ENCODE measurements at regions not wholly inside any gene's neighbourhood (a gene's known extent, or its start where the extent isn't known, plus 50 kb on each side); places are given as distances from the start of the nearest gene placed in this dataset.

GRCh38 chr2:64214281-64215115 is 70.3 kb upstream of the PELI1 start:
- Histone ChIP-seq H3K9me3 (ENCODE audit: control insufficient read depth, low read length) (no peaks in the 10 kb centered on the region), H3K36me3 (ENCODE audit: control insufficient read depth, insufficient read depth, low read length) (no peaks in the 10 kb centered on the region), H3K4me3 (ENCODE audit: low read depth, low read length) (no peak overlapping the region), H3K27ac (peak overlapping the region; percentile 52), H3K4me1 (no peaks in the 10 kb centered on the region), H3K4me2 (ENCODE audit: low read length) (no peak overlapping the region), H2AFZ (peak overlapping the region; percentile 29), H3K27me3 (ENCODE audit: control insufficient read depth, insufficient read depth, low read length) (no peaks in the 10 kb centered on the region), H3K9ac (no peak overlapping the region), H3K79me2 (no peaks in the 10 kb centered on the region)
- TF ChIP-seq, protein P1, sequence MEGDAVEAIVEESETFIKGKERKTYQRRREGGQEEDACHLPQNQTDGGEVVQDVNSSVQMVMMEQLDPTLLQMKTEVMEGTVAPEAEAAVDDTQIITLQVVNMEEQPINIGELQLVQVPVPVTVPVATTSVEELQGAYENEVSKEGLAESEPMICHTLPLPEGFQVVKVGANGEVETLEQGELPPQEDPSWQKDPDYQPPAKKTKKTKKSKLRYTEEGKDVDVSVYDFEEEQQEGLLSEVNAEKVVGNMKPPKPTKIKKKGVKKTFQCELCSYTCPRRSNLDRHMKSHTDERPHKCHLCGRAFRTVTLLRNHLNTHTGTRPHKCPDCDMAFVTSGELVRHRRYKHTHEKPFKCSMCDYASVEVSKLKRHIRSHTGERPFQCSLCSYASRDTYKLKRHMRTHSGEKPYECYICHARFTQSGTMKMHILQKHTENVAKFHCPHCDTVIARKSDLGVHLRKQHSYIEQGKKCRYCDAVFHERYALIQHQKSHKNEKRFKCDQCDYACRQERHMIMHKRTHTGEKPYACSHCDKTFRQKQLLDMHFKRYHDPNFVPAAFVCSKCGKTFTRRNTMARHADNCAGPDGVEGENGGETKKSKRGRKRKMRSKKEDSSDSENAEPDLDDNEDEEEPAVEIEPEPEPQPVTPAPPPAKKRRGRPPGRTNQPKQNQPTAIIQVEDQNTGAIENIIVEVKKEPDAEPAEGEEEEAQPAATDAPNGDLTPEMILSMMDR (IDR thresholded peaks at IDR 0.05) = no peak

GRCh38 chr2:64217198-64217869 is 73.1 kb upstream of the PELI1 start:
- H3K79me2 ChIP-seq = no peaks in the 10 kb centered on the region

GRCh38 chr2:64218137-64218802 is 74.0 kb upstream of the PELI1 start:
- H3K36me3 ChIP-seq (ENCODE audit: control insufficient read depth, insufficient read depth, low read length) = no peaks in the 10 kb centered on the region
- H3K4me1 ChIP-seq = peaks cover 10% of the 10 kb centered on the region
- no peak overlapping the region for H3K27ac ChIP-seq
- H3K4me2 ChIP-seq (ENCODE audit: low read length) = no peak overlapping the region
- TF ChIP-seq, protein P1 (IDR thresholded peaks at IDR 0.05) = no peak
- no peaks in the 10 kb centered on the region for H3K27me3 ChIP-seq (ENCODE audit: control insufficient read depth, insufficient read depth, low read length)
- no peaks in the 10 kb centered on the region for H3K9me3 ChIP-seq (ENCODE audit: control insufficient read depth, low read length)
- no peaks in the 10 kb centered on the region for H3K79me2 ChIP-seq
- H2AFZ ChIP-seq = no peak overlapping the region
- H3K4me3 ChIP-seq (ENCODE audit: low read depth, low read length) = no peak overlapping the region
- no peak overlapping the region for H3K9ac ChIP-seq

More at GRCh38 chr2:64217198-64217869, 73.1 kb upstream of the PELI1 start:
- TF ChIP-seq, protein P1 (IDR thresholded peaks at IDR 0.05) = no peak
- Histone ChIP-seq H3K9me3 (ENCODE audit: control insufficient read depth, low read length) (no peaks in the 10 kb centered on the region), H3K4me2 (ENCODE audit: low read length) (no peak overlapping the region), H3K4me3 (ENCODE audit: low read depth, low read length) (no peak overlapping the region), H3K36me3 (ENCODE audit: control insufficient read depth, insufficient read depth, low read length) (no peaks in the 10 kb centered on the region), H3K9ac (no peak overlapping the region), H3K27ac (no peak overlapping the region), H3K27me3 (ENCODE audit: control insufficient read depth, insufficient read depth, low read length) (no peaks in the 10 kb centered on the region), H2AFZ (no peak overlapping the region), H3K4me1 (peaks cover 4% of the 10 kb centered on the region)

GRCh38 chr2:64219149-64219548 is 74.9 kb upstream of the PELI1 start:
- H3K27me3 ChIP-seq (ENCODE audit: control insufficient read depth, insufficient read depth, low read length) = no peaks in the 10 kb centered on the region
- peaks cover 10% of the 10 kb centered on the region for H3K4me1 ChIP-seq
- H3K79me2 ChIP-seq = no peaks in the 10 kb centered on the region
- H3K9me3 ChIP-seq (ENCODE audit: control insufficient read depth, low read length) = no peaks in the 10 kb centered on the region
- H3K9ac ChIP-seq = no peak overlapping the region
- no peak overlapping the region for H3K27ac ChIP-seq
- H3K36me3 ChIP-seq (ENCODE audit: control insufficient read depth, insufficient read depth, low read length) = no peaks in the 10 kb centered on the region
- H3K4me2 ChIP-seq (ENCODE audit: low read length) = no peak overlapping the region
- TF ChIP-seq, protein P1 (IDR thresholded peaks at IDR 0.05) = no peak
- no peak overlapping the region for H2AFZ ChIP-seq
- H3K4me3 ChIP-seq (ENCODE audit: low read depth, low read length) = no peak overlapping the region
